Forelimb muscle (tissue), 1 donor: ENCODE measurements at regions not wholly inside any gene's neighbourhood (a gene's known extent, or its start where the extent isn't known, plus 50 kb on each side); places are given as distances from the start of the nearest gene placed in this dataset.

Experiments
- DNase-seq: peaks from one replicate; pipeline ENCODE4 v3.0.0-alpha.2; 2013; ENCODE audit warnings: low read depth

- peak; percentile 60 for DNase-seq
Observed at GRCh38 chr10:31583293-31583692, 264.3 kb downstream of the ZEB1 start.

- DNase-seq = no peak
Observed at GRCh38 chr10:31582365-31583052, 263.5 kb downstream of the ZEB1 start.

- DNase-seq = no peak
Observed at GRCh38 chr10:31581741-31582323, 262.8 kb downstream of the ZEB1 start.

GRCh38 chr10:31580646-31581045 lies 261.6 kb downstream of the ZEB1 start:
- no peak for DNase-seq
